SH-SY5Y (cell line): ENCODE measurements at regions not wholly inside any gene's neighbourhood (a gene's known extent, or its start where the extent isn't known, plus 50 kb on each side); places are given as distances from the start of the nearest gene placed in this dataset.

Experiments
- GATA2 ChIP-seq: IDR thresholded peaks from 2 replicates; pipeline ENCODE4 v1.6.1; 2011; ENCODE audit warnings: mild to moderate bottlenecking, low read depth, low read length
- GATA3 ChIP-seq: IDR thresholded peaks from 2 replicates; pipeline ENCODE4 v1.6.1; 2011; ENCODE audit warnings: low read depth, mild to moderate bottlenecking, low read length, moderate library complexity

GRCh38 chr18:78525366-78526111, 454.1 kb upstream of the SALL3 start:
- no peak for TF ChIP-seq GATA2
- no peak for TF ChIP-seq GATA3

GRCh38 chr18:78526275-78526674, 453.3 kb upstream of the SALL3 start:
- TF ChIP-seq GATA2 (no peak), GATA3 (no peak)

DNA sequence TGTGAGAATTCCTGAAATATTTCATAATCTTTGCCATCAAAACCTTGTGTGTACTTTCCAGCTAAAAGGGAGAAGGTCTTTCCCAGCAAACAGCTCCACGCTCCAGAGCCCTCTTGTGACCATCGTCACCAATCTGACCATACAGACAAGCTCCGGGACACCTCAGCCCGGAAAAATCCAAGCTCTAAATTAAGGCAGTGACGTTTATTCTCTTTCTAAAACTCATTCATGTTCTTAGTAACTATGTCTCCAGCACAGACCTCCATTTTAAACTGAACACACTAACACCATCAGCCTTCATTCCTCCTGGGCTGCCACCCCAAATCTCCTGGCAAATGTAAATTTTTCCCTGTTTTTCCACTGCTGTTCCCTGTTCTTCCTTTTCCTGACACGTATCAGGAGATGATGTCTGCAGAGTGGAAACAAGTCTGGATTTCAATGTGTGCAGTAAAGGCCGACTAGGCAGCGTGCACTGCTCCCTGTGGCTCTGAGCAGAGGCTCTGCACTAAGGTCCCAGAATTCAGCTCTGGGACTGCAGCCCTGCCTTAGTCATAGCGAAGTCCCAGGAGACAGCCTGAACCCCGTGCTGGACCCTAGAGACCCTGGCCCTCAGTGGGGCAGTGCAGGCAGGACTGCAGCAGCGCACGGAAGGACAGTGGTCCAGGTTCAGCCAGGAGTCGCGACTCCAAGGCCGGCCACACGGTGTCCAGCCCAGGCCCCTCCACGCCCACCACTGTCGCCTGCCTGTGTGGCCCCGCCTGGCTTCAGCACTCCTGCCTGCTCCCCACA, 452.5 kb upstream of the SALL3 start:
- TF ChIP-seq GATA2 (no peak), GATA3 (no peak)

- no peak for TF ChIP-seq GATA2
- TF ChIP-seq GATA3: no peak
Observed at GRCh38 chr18:78527984-78528383, 451.6 kb upstream of the SALL3 start.

DNA sequence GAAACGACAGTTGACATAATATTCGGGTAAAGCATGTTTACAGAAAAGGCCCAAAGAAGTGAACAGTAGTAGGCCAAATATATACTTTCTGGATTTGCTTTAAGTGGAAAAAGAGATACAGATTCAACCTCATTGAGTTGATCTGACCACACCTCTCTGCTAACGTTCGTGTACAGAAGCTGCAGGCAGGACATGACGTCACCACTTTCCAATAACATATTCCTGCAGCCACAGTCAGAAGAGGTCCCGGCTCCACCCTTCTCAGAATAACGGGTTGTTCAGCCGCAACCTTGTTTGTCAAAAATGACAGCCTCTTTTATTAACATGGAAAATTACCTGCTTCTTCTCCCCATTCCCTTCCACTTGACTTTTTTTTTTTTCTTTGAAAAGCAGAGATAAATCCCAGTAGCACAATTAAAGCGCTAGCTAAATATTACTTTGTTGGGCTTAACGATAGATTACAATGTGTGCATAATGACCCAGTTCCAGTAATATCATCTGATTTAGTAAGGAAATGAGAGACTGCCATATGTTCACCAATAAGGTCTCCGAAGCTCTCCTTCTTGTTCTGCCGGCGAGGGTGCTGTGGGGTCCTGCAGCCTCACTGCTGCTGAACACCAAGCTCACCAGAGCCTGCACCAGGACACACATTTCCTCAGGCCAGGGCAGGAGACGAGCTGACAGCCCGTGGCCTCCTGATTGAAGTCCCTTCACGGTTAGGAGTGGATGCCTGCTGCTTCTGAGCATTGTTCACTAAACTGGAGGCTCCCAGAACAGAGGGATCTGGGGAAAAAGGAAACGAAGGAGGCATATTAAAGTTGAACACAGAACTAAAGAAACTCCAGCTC, 451.0 kb upstream of the SALL3 start:
- no peak for TF ChIP-seq GATA2
- TF ChIP-seq GATA3: no peak

GRCh38 chr18:78531637-78532036, 448.0 kb upstream of the SALL3 start:
- TF ChIP-seq GATA3 (no peak), GATA2 (no peak)

DNA sequence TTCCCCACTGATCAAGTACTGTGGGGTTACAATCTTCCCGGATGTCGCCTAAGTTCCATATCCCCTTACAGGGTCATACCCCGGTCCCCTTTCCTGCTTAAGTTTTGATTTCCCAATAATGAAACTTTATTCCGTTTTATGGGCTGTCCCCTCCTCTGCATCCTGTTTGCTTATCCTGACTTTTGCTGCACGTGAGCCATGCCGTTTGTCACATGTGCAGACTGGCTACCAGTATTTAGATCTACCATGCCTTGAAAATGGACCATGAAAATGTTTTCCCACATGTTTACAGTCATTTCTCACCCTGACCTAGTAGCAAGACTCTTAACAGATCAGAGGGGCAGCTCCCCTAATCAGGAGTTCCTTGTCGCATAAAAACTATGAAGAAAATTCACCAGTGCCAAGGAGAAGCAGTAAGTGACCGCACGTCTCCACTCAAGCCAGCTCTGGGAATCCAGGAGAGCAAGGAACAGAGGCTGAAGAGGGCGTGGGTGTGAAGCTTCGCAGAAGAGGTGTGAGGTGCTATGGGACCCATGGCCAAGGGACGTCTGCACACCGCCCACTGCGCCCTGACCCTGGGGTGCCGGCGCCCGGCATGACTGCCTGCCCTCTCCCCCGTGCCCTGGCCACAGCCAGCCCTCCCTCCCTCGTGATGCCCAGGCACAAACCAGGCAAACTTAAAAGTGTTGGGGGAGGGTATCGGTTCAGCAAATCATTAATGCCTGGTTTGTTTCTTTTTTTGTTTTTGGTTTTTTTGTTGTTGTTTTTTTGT, 440.8 kb upstream of the SALL3 start:
- TF ChIP-seq GATA2 (no peak), GATA3 (no peak)

- no peak for TF ChIP-seq GATA3
- TF ChIP-seq GATA2: no peak
Observed at GRCh38 chr18:78540636-78541529, 438.7 kb upstream of the SALL3 start.

GRCh38 chr18:78542204-78542603, 437.4 kb upstream of the SALL3 start:
- TF ChIP-seq GATA3 (no peak), GATA2 (no peak)

DNA sequence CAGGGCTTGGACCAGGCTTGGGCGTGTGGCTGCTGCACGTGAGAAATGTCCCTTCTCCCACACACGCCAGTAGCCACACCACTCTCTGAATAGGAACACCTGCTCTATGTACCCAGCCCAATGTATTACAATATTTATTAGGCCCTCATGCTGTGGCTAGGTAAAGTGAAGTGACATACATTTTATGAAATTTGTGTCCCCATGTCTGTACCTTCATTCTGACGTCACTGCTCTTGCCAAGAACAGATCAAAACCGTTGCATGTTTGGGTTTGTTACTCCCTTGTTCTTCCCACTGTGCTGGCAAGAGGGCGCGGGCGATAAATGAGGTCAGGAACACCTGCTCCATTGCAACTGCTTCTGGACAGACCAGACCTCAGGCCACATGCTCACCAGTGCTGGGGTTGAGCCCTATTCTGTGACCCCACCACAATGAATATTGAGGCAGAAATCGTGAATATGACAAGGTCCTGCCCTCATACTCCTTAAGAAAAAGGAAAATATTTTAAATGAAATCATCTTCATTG, 436.4 kb upstream of the SALL3 start:
- TF ChIP-seq GATA3 (no peak), GATA2 (no peak)

DNA sequence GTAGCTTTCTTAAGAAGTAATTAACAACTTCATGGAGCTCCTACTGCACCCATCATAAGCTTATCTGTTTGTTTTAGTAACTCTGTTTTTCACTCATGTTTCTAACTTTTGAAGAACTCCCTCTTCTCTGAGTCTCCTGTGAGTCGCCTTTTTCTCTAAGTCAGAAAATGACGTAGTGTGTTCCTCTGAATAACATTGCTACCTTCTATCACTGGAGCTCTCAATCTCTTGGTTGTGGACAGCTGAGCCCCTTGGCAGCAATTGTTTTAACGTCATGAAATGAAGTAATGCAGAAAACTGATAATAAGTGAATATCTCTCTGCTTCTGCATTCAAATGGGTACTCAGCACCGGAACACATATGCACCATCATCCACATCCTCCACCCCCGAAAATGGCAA, 433.3 kb upstream of the SALL3 start:
- TF ChIP-seq GATA3 (no peak), GATA2 (no peak)

GRCh38 chr18:78547817-78548216, 431.8 kb upstream of the SALL3 start:
- TF ChIP-seq GATA3: no peak
- no peak for TF ChIP-seq GATA2
